NAMALWA (cell line): ENCODE measurements at regions not wholly inside any gene's neighbourhood (a gene's known extent, or its start where the extent isn't known, plus 50 kb on each side); places are given as distances from the start of the nearest gene placed in this dataset.
A peak's percentile ranks its signal among the peaks of the same experiment; 100 is the strongest.

Experiments used
- DNase-seq: peaks from one replicate; pipeline ENCODE4 v3.0.0-alpha.2; 2015; ENCODE audit warnings: low spot score

- DNase-seq = no peak
These were observed 151.4 kb upstream of the FSTL4 start for GRCh38 chr5:133763744-133764143.

GRCh38 chr5:133761632-133762031, 149.3 kb upstream of the FSTL4 start:
- no peak for DNase-seq

GRCh38 chr5:133760532-133760931, 148.2 kb upstream of the FSTL4 start:
- DNase-seq = no peak

GRCh38 chr5:133758641-133759040, 146.3 kb upstream of the FSTL4 start:
- DNase-seq = no peak

- DNase-seq = no peak
These were observed 145.1 kb upstream of the FSTL4 start for GRCh38 chr5:133757396-133757945.

GRCh38 chr5:133756756-133757155, 144.4 kb upstream of the FSTL4 start:
- DNase-seq = no peak

- DNase-seq = no peak
These were observed 143.7 kb upstream of the FSTL4 start for GRCh38 chr5:133756036-133756435.

- DNase-seq = peak; percentile 54
These were observed 142.3 kb upstream of the FSTL4 start for GRCh38 chr5:133754575-133755169.

GRCh38 chr5:133753856-133754255, 141.5 kb upstream of the FSTL4 start:
- no peak for DNase-seq

- no peak for DNase-seq
These were observed 139.5 kb upstream of the FSTL4 start for GRCh38 chr5:133751846-133752245.

- DNase-seq = no peak
These were observed 139.1 kb upstream of the FSTL4 start for GRCh38 chr5:133751421-133751820.

- no peak for DNase-seq
These were observed 138.5 kb upstream of the FSTL4 start for GRCh38 chr5:133750856-133751255.

GRCh38 chr5:133750356-133750755, 138.0 kb upstream of the FSTL4 start:
- no peak for DNase-seq

- no peak for DNase-seq
These were observed 137.1 kb upstream of the FSTL4 start for GRCh38 chr5:133749331-133749985.

GRCh38 chr5:133746834-133747233, 134.5 kb upstream of the FSTL4 start:
- DNase-seq = peak; percentile 49

- DNase-seq = no peak
These were observed 132.6 kb upstream of the FSTL4 start for GRCh38 chr5:133744960-133745308.

GRCh38 chr5:133744051-133744959, 132.0 kb upstream of the FSTL4 start:
- no peak for DNase-seq

GRCh38 chr5:133742431-133742988, 130.2 kb upstream of the FSTL4 start:
- DNase-seq = no peak

- DNase-seq = no peak
These were observed 129.5 kb upstream of the FSTL4 start for GRCh38 chr5:133741818-133742355.

GRCh38 chr5:133741396-133741795, 129.1 kb upstream of the FSTL4 start:
- DNase-seq = no peak

GRCh38 chr5:133739181-133739780, 126.9 kb upstream of the FSTL4 start:
- no peak for DNase-seq

- DNase-seq = no peak
These were observed 125.9 kb upstream of the FSTL4 start for GRCh38 chr5:133738271-133738670.
